HepG2 (cell line): ENCODE measurements at regions not wholly inside any gene's neighbourhood (a gene's known extent, or its start where the extent isn't known, plus 50 kb on each side); places are given as distances from the start of the nearest gene placed in this dataset.

Source experiments
- DBP ChIP-seq: sonication (generic); formaldehyde crosslinking; IDR thresholded peaks from 2 replicates; pipeline ENCODE4 v1.4.0; 2020; ENCODE audit warnings: missing genetic modification reagents; ENCODE audit errors: not compliant biosample characterization
- HES4 ChIP-seq: sonication (generic); formaldehyde crosslinking; IDR thresholded peaks from 2 replicates; pipeline ENCODE4 v1.9.0; 2021; ENCODE audit warnings: mild to moderate bottlenecking, missing genetic modification reagents, borderline replicate concordance
- HNF1A ChIP-seq, 2 experiments: sonication (generic) in 1 of 2; formaldehyde crosslinking in 1 of 2; IDR thresholded peaks; 2 replicates each; pipeline versions ENCODE4 v1.4.0 to v1.6.1; 2016 to 2020; ENCODE audit warnings: borderline replicate concordance in 1 of 2, low read depth in 1 of 2, mild to moderate bottlenecking in 1 of 2, missing genetic modification reagents in 1 of 2
- MED1 ChIP-seq: sonication (generic); formaldehyde crosslinking; IDR thresholded peaks from 2 replicates; pipeline ENCODE4 v1.4.0; 2020; ENCODE audit warnings: missing genetic modification reagents
- MLX ChIP-seq: IDR thresholded peaks from 2 replicates; pipeline ENCODE4 v1.6.1; 2016
- RXRB ChIP-seq: IDR thresholded peaks from 2 replicates; pipeline ENCODE4 v1.6.1; 2016; ENCODE audit warnings: borderline replicate concordance, missing genetic modification reagents, missing compliant biosample characterization
- TEAD3 ChIP-seq: optimal IDR thresholded peaks from 2 replicates; pipeline ENCODE3; 2016; ENCODE audit warnings: borderline replicate concordance
- THRA ChIP-seq: sonication (generic); formaldehyde crosslinking; IDR thresholded peaks from 2 replicates; pipeline ENCODE4 v1.4.0; 2020; ENCODE audit warnings: missing genetic modification reagents, borderline replicate concordance
- TRAFD1 ChIP-seq: sonication (generic); formaldehyde crosslinking; IDR thresholded peaks from 2 replicates; pipeline ENCODE4 v1.5.1; 2020; ENCODE audit warnings: missing genetic modification reagents, mild to moderate bottlenecking, borderline replicate concordance
- TSC22D2 ChIP-seq: sonication (generic); formaldehyde crosslinking; IDR thresholded peaks from 2 replicates; pipeline ENCODE4 v1.5.1; 2020; ENCODE audit warnings: missing genetic modification reagents, mild to moderate bottlenecking, borderline replicate concordance
- XBP1 ChIP-seq: sonication (generic); formaldehyde crosslinking; IDR thresholded peaks from 2 replicates; pipeline ENCODE4 v1.5.0; 2020; ENCODE audit warnings: missing genetic modification reagents
- ZNF138 ChIP-seq: sonication (generic); formaldehyde crosslinking; IDR thresholded peaks from 2 replicates; pipeline ENCODE4 v1.5.0; 2020; ENCODE audit warnings: mild to moderate bottlenecking, low read depth, missing genetic modification reagents
- ZNF441 ChIP-seq: sonication (generic); formaldehyde crosslinking; IDR thresholded peaks from 2 replicates; pipeline ENCODE4 v1.7.0; 2021; ENCODE audit warnings: missing genetic modification reagents, borderline replicate concordance
- ZNF512 ChIP-seq: sonication (generic); formaldehyde crosslinking; IDR thresholded peaks from 2 replicates; pipeline ENCODE4 v1.4.0; 2020; ENCODE audit warnings: mild to moderate bottlenecking, missing genetic modification reagents
- ZNF670 ChIP-seq: sonication (generic); formaldehyde crosslinking; IDR thresholded peaks from 2 replicates; pipeline ENCODE4 v1.8.0; 2022; ENCODE audit warnings: mild to moderate bottlenecking, missing genetic modification reagents, borderline replicate concordance
- ZNF746 ChIP-seq: sonication (generic); formaldehyde crosslinking; IDR thresholded peaks from 2 replicates; pipeline ENCODE4 v1.8.0; 2022; ENCODE audit warnings: mild to moderate bottlenecking, missing genetic modification reagents

- peak; percentile 49; the same call in 1 of the 2 replicates for TF ChIP-seq THRA (CRISPR knock-in tag)
- TF ChIP-seq ZNF441 (CRISPR knock-in tag), result no peak
- TF ChIP-seq RXRB (CRISPR knock-in tag), result peak; percentile 89
- no peak for TF ChIP-seq MLX
- TF ChIP-seq TEAD3 (CRISPR knock-in tag), result peak; percentile 43
- TF ChIP-seq ZNF512, result no peak
- TF ChIP-seq XBP1, result no peak
- no peak for TF ChIP-seq ZNF138 (CRISPR knock-in tag)
- no peak for TF ChIP-seq TRAFD1 (CRISPR knock-in tag)
- TF ChIP-seq ZNF670, result 0 out of 2 replicates have a peak, but pooled peaks have one; percentile 45
- no peak for TF ChIP-seq HNF1A (IDR thresholded peaks at IDR 0.05; ENCODE audit: low read depth)
- peak; percentile 41; the same call in 1 of the 2 replicates for TF ChIP-seq HNF1A (CRISPR knock-in tag; IDR thresholded peaks at IDR 0.05; ENCODE audit: borderline replicate concordance)
- TF ChIP-seq TSC22D2, result no peak
- no peak for TF ChIP-seq DBP
- peak; percentile 54; the same call in 1 of the 2 replicates for TF ChIP-seq MED1 (CRISPR knock-in tag)
- no peak for TF ChIP-seq ZNF746
- TF ChIP-seq HES4 (CRISPR knock-in tag), result no peak
These were observed 120.2 kb upstream of the IGF1R start (continued) for GRCh38 chr15:98528046-98528725.
